ENCODE measurements at regions not wholly inside any gene's neighbourhood (a gene's known extent, or its start where the extent isn't known, plus 50 kb on each side); places are given as distances from the start of the nearest gene placed in this dataset.

DNA sequence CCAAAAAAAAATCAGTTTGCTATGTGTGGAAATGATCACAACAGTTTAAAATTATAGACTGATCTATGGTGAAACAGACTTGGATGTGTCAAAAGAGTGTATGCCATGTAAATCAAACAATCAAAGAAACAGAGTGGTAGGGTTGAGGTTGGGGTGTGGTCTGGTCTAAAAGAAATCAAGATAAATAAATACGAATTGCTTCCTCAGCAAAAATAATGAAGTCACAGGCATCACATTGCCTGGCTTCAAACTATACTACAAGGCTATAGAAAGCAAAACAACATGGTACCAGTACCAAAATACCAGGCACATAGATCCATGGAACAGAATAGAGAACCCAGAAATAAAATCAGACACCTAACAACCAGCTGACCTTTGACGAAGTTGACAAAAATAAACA, 1796.9 kb downstream of the NCAM2 start:
- H3K4me1 Mint-ChIP-seq (ENCODE audit: unreplicated experiment): peaks cover 5% of the 10 kb centered on the region

DNA sequence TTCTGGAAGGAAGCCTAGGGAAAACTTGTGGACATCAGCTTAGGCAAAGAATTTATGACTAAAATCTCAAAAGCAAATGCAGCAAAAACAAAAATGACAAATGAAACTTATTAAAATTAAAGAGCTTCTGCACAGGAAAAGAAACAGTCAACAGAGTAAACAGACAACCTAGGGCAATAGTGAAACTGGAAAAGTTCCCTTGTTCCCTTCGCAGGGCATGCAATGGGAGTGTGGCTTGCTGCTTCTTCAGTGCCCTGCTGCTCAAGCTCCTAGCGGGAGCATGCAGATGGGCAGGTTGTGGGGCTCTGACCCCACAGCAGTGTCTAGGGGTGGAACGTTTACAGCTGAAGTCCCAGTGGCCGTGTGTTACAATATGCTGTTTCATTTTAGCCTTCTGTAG, 1797.4 kb downstream of the NCAM2 start:
- DNase-seq (ENCODE audit: low spot score): no peak
- Mint-ChIP-seq H3K27ac (ENCODE audit: unreplicated experiment) (no peak overlapping the region), H3K9me3 (ENCODE audit: unreplicated experiment) (no peaks in the 10 kb centered on the region), H3K4me3 (ENCODE audit: unreplicated experiment) (no peak overlapping the region), H3K4me1 (ENCODE audit: unreplicated experiment) (peaks cover 5% of the 10 kb centered on the region), H3K36me3 (ENCODE audit: low read depth, unreplicated experiment) (no peaks in the 10 kb centered on the region), H3K27me3 (ENCODE audit: unreplicated experiment) (no peaks in the 10 kb centered on the region)
- TF ChIP-seq, protein P1, sequence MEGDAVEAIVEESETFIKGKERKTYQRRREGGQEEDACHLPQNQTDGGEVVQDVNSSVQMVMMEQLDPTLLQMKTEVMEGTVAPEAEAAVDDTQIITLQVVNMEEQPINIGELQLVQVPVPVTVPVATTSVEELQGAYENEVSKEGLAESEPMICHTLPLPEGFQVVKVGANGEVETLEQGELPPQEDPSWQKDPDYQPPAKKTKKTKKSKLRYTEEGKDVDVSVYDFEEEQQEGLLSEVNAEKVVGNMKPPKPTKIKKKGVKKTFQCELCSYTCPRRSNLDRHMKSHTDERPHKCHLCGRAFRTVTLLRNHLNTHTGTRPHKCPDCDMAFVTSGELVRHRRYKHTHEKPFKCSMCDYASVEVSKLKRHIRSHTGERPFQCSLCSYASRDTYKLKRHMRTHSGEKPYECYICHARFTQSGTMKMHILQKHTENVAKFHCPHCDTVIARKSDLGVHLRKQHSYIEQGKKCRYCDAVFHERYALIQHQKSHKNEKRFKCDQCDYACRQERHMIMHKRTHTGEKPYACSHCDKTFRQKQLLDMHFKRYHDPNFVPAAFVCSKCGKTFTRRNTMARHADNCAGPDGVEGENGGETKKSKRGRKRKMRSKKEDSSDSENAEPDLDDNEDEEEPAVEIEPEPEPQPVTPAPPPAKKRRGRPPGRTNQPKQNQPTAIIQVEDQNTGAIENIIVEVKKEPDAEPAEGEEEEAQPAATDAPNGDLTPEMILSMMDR (IDR thresholded peaks at IDR 0.05; ENCODE audit: unreplicated experiment): no peak

More for the DNA sequence above, 1796.9 kb downstream of the NCAM2 start:
- Mint-ChIP-seq H3K36me3 (ENCODE audit: low read depth, unreplicated experiment) (no peaks in the 10 kb centered on the region), H3K27me3 (ENCODE audit: unreplicated experiment) (no peaks in the 10 kb centered on the region), H3K27ac (ENCODE audit: unreplicated experiment) (no peak overlapping the region), H3K9me3 (ENCODE audit: unreplicated experiment) (no peaks in the 10 kb centered on the region), H3K4me3 (ENCODE audit: unreplicated experiment) (no peak overlapping the region)
- DNase-seq (ENCODE audit: low spot score): no peak
- TF ChIP-seq, protein P1 (IDR thresholded peaks at IDR 0.05; ENCODE audit: unreplicated experiment): no peak

DNA sequence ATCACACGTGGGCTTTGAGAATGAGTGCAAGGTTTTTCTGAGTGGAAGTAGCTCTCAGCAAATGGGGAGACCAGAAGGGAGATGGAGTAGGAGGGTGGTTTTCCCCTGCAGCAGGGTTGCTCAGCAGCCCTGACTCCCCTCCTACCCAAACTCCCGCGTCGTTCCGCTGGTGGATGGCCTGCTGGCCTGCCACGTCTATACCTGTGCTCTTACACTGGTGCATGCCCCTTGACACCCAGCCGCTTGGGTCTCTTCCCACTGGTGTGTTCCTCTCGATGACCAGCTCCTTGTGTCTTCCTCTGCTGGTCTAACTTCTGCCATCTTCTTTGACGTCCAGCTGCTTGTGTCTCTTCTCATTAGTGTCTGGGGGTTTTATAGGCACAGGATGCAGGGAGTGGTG, 1797.9 kb downstream of the NCAM2 start:
- Mint-ChIP-seq H3K4me3 (ENCODE audit: unreplicated experiment) (no peak overlapping the region), H3K4me1 (ENCODE audit: unreplicated experiment) (peaks cover 5% of the 10 kb centered on the region), H3K36me3 (ENCODE audit: low read depth, unreplicated experiment) (no peaks in the 10 kb centered on the region), H3K9me3 (ENCODE audit: unreplicated experiment) (no peaks in the 10 kb centered on the region), H3K27me3 (ENCODE audit: unreplicated experiment) (no peaks in the 10 kb centered on the region), H3K27ac (ENCODE audit: unreplicated experiment) (no peak overlapping the region)
- no peak for DNase-seq (ENCODE audit: low spot score)
- TF ChIP-seq, protein P1 (IDR thresholded peaks at IDR 0.05; ENCODE audit: unreplicated experiment): no peak

DNA sequence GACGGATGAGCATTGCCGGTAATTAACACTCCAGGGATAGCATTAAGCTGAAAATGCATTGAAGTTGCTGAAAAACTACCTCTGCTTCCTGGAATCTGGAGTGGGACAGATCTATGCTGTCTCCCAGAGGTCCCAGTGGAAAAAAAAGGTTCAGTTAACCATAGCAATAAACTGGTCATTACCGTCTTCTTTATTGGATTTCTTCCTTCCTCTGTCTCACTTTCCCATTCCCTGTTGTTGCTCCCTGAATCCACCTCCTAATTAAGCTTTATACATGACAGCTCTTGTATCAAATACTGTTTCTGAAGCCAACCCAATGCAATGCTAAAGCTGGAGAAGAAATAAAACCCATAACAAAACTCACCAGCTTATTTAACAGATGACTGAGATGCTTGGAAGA, 1805.9 kb downstream of the NCAM2 start:
- no peaks in the 10 kb centered on the region for H3K9me3 Mint-ChIP-seq (ENCODE audit: unreplicated experiment)
- H3K27me3 Mint-ChIP-seq (ENCODE audit: unreplicated experiment): no peaks in the 10 kb centered on the region
- no peak overlapping the region for H3K4me3 Mint-ChIP-seq (ENCODE audit: unreplicated experiment)
- no peak overlapping the region for H3K27ac Mint-ChIP-seq (ENCODE audit: unreplicated experiment)
- H3K36me3 Mint-ChIP-seq (ENCODE audit: low read depth, unreplicated experiment): no peaks in the 10 kb centered on the region
- DNase-seq (ENCODE audit: low spot score): no peak
- no peaks in the 10 kb centered on the region for H3K4me1 Mint-ChIP-seq (ENCODE audit: unreplicated experiment)
- TF ChIP-seq, protein P1 (IDR thresholded peaks at IDR 0.05; ENCODE audit: unreplicated experiment): no peak

DNA sequence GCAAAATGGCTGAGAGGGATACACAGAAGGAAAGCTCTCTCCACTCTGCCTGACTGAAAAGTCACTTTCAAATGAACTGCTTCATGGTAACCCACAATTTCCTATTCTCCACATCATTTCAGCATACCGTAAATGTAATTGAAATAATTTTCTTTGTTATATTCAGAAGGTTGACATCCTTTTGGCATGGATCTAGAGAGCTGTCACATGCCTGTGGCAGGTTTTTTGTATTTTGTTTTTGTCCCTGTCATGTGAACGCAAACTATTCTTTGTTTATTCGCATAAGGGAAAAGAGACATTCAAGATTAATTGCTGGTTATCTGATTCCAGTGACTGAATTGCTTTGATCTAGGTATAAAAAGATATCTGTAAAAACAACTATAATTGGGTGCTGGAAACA, 1808.1 kb downstream of the NCAM2 start:
- no peak overlapping the region for H3K27ac Mint-ChIP-seq (ENCODE audit: unreplicated experiment)
- DNase-seq (ENCODE audit: low spot score): no peak
- no peaks in the 10 kb centered on the region for H3K9me3 Mint-ChIP-seq (ENCODE audit: unreplicated experiment)
- H3K36me3 Mint-ChIP-seq (ENCODE audit: low read depth, unreplicated experiment): no peaks in the 10 kb centered on the region
- TF ChIP-seq, protein P1 (IDR thresholded peaks at IDR 0.05; ENCODE audit: unreplicated experiment): no peak
- no peaks in the 10 kb centered on the region for H3K27me3 Mint-ChIP-seq (ENCODE audit: unreplicated experiment)
- no peak overlapping the region for H3K4me3 Mint-ChIP-seq (ENCODE audit: unreplicated experiment)
- H3K4me1 Mint-ChIP-seq (ENCODE audit: unreplicated experiment): no peaks in the 10 kb centered on the region

Measured in endothelial cell (in vitro differentiated cells).